NT2/D1 (cell line): ENCODE measurements at regions not wholly inside any gene's neighbourhood (a gene's known extent, or its start where the extent isn't known, plus 50 kb on each side); places are given as distances from the start of the nearest gene placed in this dataset.

Experiments used
- DNase-seq: peaks from one replicate; pipeline ENCODE4 v3.0.0-alpha.2; 2011; ENCODE audit warnings: low read depth, low spot score
- H3K27me3 ChIP-seq: 2 replicates; pipeline ENCODE4 v1.6.0; 2011; ENCODE audit warnings: mild to moderate bottlenecking; ENCODE audit not compliant: insufficient read length, insufficient read depth
- H3K36me3 ChIP-seq: 2 replicates; pipeline ENCODE4 v1.6.1; 2011; ENCODE audit warnings: mild to moderate bottlenecking, low read length, mixed read lengths; ENCODE audit not compliant: insufficient read depth, insufficient read length
- H3K4me1 ChIP-seq: 2 replicates; pipeline ENCODE4 v1.5.1; 2011; ENCODE audit not compliant: insufficient read depth, insufficient read length
- H3K4me3 ChIP-seq: 2 replicates; pipeline ENCODE4 v1.5.1; 2011; ENCODE audit warnings: low read depth; ENCODE audit not compliant: insufficient read length
- H3K9ac ChIP-seq: 2 replicates; pipeline ENCODE4 v1.6.0; 2011; ENCODE audit warnings: low read depth; ENCODE audit not compliant: insufficient read length
- H3K9me3 ChIP-seq: 2 replicates; pipeline ENCODE4 v1.5.1; 2011; ENCODE audit warnings: mild to moderate bottlenecking, low read length; ENCODE audit not compliant: insufficient read depth
- SUZ12 ChIP-seq: IDR thresholded peaks from 2 replicates; pipeline ENCODE4 v1.6.1; 2011; ENCODE audit not compliant: insufficient read length, insufficient read depth; ENCODE audit errors: extremely low read depth
- YY1 ChIP-seq: IDR thresholded peaks from 2 replicates; pipeline ENCODE4 v1.6.1; 2011; ENCODE audit not compliant: insufficient read length, insufficient read depth
- ZNF274 ChIP-seq: IDR thresholded peaks from 2 replicates; pipeline ENCODE4 v1.6.1; 2011; ENCODE audit warnings: mild to moderate bottlenecking, low read depth, low read length

- Histone ChIP-seq H3K9ac (no peak overlapping the region), H3K36me3 (no peaks in the 10 kb centered on the region), H3K9me3 (no peaks in the 10 kb centered on the region; the same call in 1 of the 2 replicates), H3K27me3 (no peaks in the 10 kb centered on the region), H3K4me3 (no peak overlapping the region), H3K4me1 (no peaks in the 10 kb centered on the region)
- no peak for DNase-seq
- TF ChIP-seq SUZ12 (no peak), YY1 (no peak), ZNF274 (no peak)
Measured at GRCh38 chr16:63614429-63614828, 1507.4 kb downstream of the CDH11 start.

- H3K27me3 ChIP-seq: no peaks in the 10 kb centered on the region
- DNase-seq: no peak
- TF ChIP-seq YY1: no peak
- no peak for TF ChIP-seq ZNF274
- no peak for TF ChIP-seq SUZ12
Measured at GRCh38 chr16:63613701-63614100, 1508.2 kb downstream of the CDH11 start.

GRCh38 chr16:63612462-63613227 is 1509.2 kb downstream of the CDH11 start:
- no peak for TF ChIP-seq ZNF274
- no peak for TF ChIP-seq YY1
- TF ChIP-seq SUZ12: no peak
- Histone ChIP-seq H3K4me3 (no peak overlapping the region), H3K4me1 (no peaks in the 10 kb centered on the region), H3K27me3 (no peaks in the 10 kb centered on the region), H3K9me3 (no peaks in the 10 kb centered on the region), H3K36me3 (no peaks in the 10 kb centered on the region), H3K9ac (no peak overlapping the region)
- peak; percentile 57 for DNase-seq

More at GRCh38 chr16:63613701-63614100, 1508.2 kb downstream of the CDH11 start:
- Histone ChIP-seq H3K36me3 (no peaks in the 10 kb centered on the region), H3K9me3 (no peaks in the 10 kb centered on the region; the same call in 1 of the 2 replicates), H3K9ac (no peak overlapping the region), H3K4me3 (no peak overlapping the region), H3K4me1 (no peaks in the 10 kb centered on the region)

GRCh38 chr16:63606778-63607177 is 1515.1 kb downstream of the CDH11 start:
- no peak for DNase-seq
- no peak for TF ChIP-seq YY1
- no peak for TF ChIP-seq SUZ12
- TF ChIP-seq ZNF274: no peak

GRCh38 chr16:63602206-63602927 is 1519.5 kb downstream of the CDH11 start:
- H3K4me1 ChIP-seq: no peaks in the 10 kb centered on the region
- H3K9ac ChIP-seq: no peak overlapping the region
- H3K27me3 ChIP-seq: no peaks in the 10 kb centered on the region
- no peak overlapping the region for H3K4me3 ChIP-seq
- no peaks in the 10 kb centered on the region for H3K36me3 ChIP-seq
- no peak for TF ChIP-seq ZNF274
- H3K9me3 ChIP-seq: no peaks in the 10 kb centered on the region
- no peak for DNase-seq

More at GRCh38 chr16:63606778-63607177, 1515.1 kb downstream of the CDH11 start:
- Histone ChIP-seq H3K4me3 (no peak overlapping the region), H3K9ac (no peak overlapping the region), H3K9me3 (no peaks in the 10 kb centered on the region), H3K4me1 (no peaks in the 10 kb centered on the region), H3K36me3 (no peaks in the 10 kb centered on the region), H3K27me3 (no peaks in the 10 kb centered on the region)

GRCh38 chr16:63596716-63597115 is 1525.1 kb downstream of the CDH11 start:
- no peak overlapping the region for H3K9ac ChIP-seq
- no peak for TF ChIP-seq YY1
- TF ChIP-seq ZNF274: no peak
- no peak for TF ChIP-seq SUZ12
- no peaks in the 10 kb centered on the region for H3K27me3 ChIP-seq
- H3K36me3 ChIP-seq: no peaks in the 10 kb centered on the region
- DNase-seq: no peak
- H3K4me3 ChIP-seq: no peak overlapping the region
- no peaks in the 10 kb centered on the region for H3K4me1 ChIP-seq
- H3K9me3 ChIP-seq: no peaks in the 10 kb centered on the region

- Histone ChIP-seq H3K27me3 (no peaks in the 10 kb centered on the region), H3K4me1 (no peaks in the 10 kb centered on the region), H3K36me3 (no peaks in the 10 kb centered on the region), H3K9me3 (no peaks in the 10 kb centered on the region), H3K4me3 (no peak overlapping the region), H3K9ac (no peak overlapping the region)
- no peak for TF ChIP-seq SUZ12
- TF ChIP-seq ZNF274: no peak
- TF ChIP-seq YY1: no peak
- no peak for DNase-seq
Measured at GRCh38 chr16:63592852-63593251, 1529.0 kb downstream of the CDH11 start.
